GM18868 (cell line): ENCODE measurements at regions not wholly inside any gene's neighbourhood (a gene's known extent, or its start where the extent isn't known, plus 50 kb on each side); places are given as distances from the start of the nearest gene placed in this dataset.

Experiments
- ATAC-seq: cut with Tn5 transposase; IDR thresholded peaks from one replicate; pipeline ENCODE4 v1.9.1; 2021; ENCODE audit warnings: mild to moderate bottlenecking, moderate library complexity; ENCODE audit not compliant: unreplicated experiment

GRCh38 chr5:56290378-56291078, 57.4 kb upstream of the ANKRD55 start:
- ATAC-seq, result no peak

- ATAC-seq, result no peak
These were observed 56.5 kb upstream of the ANKRD55 start for GRCh38 chr5:56289602-56289987.

- ATAC-seq, result no peak
These were observed 55.9 kb upstream of the ANKRD55 start for GRCh38 chr5:56288873-56289601.

- ATAC-seq, result no peak
These were observed 53.1 kb upstream of the ANKRD55 start for GRCh38 chr5:56286015-56286884.

GRCh38 chr5:56282951-56283350, 49.8 kb upstream of the ANKRD55 start:
- ATAC-seq, result no peak
